GM12872 (cell line): ENCODE measurements at regions not wholly inside any gene's neighbourhood (a gene's known extent, or its start where the extent isn't known, plus 50 kb on each side); places are given as distances from the start of the nearest gene placed in this dataset.

Experiments used
- TF ChIP-seq, protein P1 (sequence below): IDR thresholded peaks from 3 replicates; pipeline ENCODE4 v1.5.1; 2011; ENCODE audit warnings: low read depth, mild to moderate bottlenecking, low read length, moderate library complexity; ENCODE audit not compliant: insufficient read depth

GRCh38 chr9:12415361-12415760, 277.8 kb upstream of the TYRP1 start:
- TF ChIP-seq, protein P1, sequence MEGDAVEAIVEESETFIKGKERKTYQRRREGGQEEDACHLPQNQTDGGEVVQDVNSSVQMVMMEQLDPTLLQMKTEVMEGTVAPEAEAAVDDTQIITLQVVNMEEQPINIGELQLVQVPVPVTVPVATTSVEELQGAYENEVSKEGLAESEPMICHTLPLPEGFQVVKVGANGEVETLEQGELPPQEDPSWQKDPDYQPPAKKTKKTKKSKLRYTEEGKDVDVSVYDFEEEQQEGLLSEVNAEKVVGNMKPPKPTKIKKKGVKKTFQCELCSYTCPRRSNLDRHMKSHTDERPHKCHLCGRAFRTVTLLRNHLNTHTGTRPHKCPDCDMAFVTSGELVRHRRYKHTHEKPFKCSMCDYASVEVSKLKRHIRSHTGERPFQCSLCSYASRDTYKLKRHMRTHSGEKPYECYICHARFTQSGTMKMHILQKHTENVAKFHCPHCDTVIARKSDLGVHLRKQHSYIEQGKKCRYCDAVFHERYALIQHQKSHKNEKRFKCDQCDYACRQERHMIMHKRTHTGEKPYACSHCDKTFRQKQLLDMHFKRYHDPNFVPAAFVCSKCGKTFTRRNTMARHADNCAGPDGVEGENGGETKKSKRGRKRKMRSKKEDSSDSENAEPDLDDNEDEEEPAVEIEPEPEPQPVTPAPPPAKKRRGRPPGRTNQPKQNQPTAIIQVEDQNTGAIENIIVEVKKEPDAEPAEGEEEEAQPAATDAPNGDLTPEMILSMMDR: no peak

GRCh38 chr9:12416716-12417115, 276.5 kb upstream of the TYRP1 start:
- TF ChIP-seq, protein P1: no peak

DNA sequence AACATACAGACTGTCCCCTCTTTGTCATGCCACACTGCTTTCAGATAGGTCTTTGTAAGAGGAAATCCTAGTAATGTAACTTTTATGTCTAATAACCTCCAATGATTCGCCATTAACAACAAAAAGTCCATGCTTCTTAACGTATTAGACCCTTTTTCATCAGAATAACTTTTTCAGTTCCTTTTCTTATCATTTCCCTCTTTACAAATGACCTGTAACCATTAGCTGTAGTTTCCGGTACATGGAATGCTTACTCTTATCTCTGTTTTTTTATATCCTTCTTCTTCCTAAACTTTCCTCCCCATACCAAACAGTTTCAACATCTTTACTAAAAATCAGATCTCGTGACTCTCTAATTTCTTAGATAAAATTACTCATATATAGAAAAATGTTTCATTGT, 268.9 kb upstream of the TYRP1 start:
- TF ChIP-seq, protein P1: no peak

DNA sequence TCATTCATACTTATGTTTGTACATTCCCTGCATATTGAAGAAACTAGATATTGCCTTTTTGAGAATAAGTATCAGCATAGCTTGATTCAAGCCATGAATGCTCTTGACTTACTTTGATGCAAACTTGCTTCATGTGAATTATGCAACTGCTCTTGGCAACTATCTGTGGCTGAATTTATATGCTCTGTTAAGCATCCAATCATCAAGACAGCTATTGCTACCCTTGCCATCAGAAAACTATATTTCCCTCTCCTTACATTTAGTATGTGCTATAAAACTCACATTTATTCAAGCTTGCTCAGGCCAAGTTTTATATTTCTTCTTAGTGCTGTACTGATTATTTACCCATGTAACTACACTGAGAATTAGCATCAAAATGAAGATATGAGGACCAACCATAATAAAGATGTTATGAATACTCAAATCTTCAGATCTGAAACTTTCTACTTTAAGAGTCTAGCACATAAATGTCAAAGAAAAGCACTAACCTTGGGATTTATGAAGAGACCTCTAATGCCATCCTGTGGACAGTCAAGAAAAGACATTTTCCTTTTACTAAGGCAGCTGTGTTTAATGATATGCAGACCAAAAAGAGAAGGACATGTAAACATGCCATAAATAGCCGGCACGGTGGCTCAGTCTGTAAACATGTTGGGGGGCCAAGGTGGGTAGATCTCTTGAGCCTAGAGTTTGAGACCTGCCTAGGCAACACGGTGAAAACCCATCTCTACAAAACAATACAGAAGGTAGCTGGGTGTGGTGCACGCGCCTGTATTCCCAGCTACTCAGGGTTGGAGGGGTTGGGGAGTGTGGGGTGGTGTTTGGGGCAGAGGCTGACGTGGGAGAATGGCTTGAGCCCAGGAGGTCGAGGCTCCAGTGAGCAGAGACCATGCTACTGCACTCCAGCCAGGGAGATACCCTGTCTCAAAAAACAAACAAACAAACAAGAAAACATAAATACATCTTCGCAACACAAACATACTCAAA, 267.0 kb upstream of the TYRP1 start:
- TF ChIP-seq, protein P1: no peak

GRCh38 chr9:12439267-12439666, 253.9 kb upstream of the TYRP1 start:
- TF ChIP-seq, protein P1: no peak

GRCh38 chr9:12441506-12441905, 251.7 kb upstream of the TYRP1 start:
- TF ChIP-seq, protein P1: no peak

GRCh38 chr9:12448246-12448645, 244.9 kb upstream of the TYRP1 start:
- TF ChIP-seq, protein P1: no peak
